ENCODE measurements at regions not wholly inside any gene's neighbourhood (a gene's known extent, or its start where the extent isn't known, plus 50 kb on each side); places are given as distances from the start of the nearest gene placed in this dataset.

DNA sequence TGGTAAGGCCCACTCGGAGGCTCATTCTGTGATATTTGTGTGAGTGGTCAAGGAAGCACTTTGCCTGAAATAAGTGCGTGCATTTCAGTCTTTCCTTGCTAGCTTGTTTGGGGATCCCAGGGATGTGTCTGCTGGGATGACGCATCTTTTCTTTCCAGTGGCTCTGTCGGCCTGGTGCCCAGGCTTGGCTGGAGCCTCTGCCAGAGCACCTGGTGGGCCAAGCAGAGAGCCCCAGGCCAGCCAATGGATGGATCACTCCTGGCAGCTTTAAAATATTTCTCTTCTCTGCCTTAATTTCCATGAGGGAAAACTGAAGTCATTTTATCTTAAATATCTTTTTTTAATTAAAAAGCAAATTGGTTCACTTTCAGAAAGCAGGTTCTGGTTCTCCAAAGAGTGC, 501.8 kb upstream of the HS6ST1 start:
- DNase-seq (ENCODE audit: low read depth in 1 of 2, low spot score in 1 of 2) = no peak

DNA sequence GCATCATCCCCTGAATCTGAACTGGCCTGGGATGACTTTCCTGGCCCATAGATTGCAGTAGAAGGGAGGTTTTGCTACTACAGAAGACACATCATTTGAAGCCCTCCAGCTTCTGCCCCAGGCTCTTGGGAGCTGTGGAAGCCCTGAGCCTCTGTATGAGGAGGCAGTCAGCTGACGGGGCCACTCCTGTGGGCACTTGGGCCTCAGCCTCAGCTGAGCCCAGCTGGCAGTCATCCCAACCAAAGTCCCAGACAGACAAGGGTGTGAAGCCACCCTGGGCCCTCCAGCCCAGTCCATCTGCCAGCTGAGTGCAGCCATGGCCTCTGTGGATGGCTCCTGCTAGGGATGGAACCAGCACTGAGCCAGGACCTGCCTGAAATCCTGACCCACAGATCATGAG, 502.3 kb upstream of the HS6ST1 start:
- DNase-seq (ENCODE audit: low read depth in 1 of 2, low spot score in 1 of 2) = no peak

DNA sequence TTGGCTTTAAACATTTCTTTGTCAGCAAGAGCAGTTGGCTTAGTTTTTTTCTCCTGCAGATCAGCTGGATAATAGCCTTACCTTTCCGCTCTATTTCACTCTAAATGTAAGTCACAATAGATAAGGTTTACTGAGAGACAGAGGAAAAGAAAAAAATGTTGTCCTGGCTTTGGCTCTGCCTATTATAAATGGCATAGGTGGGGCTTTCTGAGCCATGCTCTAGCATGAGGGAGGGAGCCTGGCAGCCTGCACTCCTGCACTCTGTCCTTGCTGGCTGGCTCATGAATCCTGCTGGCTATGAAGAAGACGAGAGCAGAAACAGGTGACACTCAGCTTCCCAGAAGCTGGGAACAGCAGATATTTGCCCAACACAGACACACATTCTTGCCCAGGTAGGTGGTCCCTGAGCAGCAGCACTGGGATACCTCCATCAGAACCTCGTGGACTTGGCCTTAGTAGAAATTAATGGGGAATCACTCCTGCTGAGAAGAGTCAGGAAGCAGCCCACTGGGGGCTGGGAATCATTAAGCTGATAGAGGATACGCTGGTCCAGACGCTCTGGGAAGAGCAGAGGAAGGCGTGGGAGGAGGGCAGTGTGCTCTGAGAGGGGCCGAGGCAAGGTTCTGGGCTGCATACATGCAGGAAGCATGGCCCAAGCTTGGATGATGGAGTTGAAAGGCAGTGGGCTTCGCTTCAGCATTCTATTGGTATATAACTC, 514.4 kb upstream of the HS6ST1 start:
- no peak for DNase-seq (ENCODE audit: low read depth in 1 of 2, low spot score in 1 of 2)

DNA sequence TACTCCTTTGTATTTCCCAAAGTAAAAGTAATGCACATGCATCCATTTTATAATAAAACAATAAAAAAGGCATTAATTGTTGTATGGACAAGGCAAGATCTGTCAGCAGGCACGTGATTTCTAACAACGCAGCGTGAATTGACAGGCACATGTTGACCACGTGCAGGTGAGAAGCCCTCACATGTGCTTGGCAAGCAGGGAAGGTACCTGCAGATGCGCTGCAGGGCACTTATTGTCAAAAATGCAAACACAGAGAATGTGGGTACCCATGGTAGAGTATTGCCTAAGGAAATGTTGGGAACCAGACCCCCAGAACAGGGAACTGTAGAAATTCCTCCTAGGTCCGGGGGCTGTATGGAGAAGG, 515.0 kb upstream of the HS6ST1 start:
- DNase-seq (ENCODE audit: low read depth in 1 of 2, low spot score in 1 of 2) = no peak

DNA sequence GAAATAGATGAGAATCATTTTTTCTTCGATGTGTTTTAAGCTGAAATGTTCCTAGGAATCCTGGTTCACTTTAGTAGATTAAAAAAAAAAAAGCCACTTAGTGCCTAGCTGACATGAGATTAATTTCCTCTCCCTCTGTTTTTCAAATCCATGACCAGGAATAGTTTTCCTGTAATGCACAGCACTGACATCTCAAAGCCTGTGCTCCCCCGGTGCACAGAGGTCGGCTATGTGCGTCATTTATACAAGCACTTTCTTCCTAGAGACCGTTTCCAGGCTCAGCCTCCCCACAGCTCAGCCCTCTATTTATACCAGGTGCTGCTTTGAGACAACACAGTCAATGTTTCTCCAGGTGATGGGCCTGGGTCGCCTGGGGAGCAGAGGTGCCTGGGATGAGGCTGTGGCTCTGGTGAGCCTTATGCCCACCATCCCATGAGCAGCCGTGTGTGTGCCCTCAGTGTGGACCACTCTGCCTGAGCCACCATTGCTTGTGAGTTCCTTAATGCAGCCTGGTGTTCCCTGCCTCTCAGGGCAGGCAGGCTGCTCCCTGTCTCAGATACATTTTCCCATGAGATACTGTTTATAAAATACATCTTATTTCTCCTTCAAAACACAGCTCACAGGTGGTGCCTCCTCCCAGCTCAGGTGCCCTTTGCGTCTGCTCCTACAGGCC, 515.7 kb upstream of the HS6ST1 start:
- DNase-seq (ENCODE audit: low read depth in 1 of 2, low spot score in 1 of 2) = no peak

DNA sequence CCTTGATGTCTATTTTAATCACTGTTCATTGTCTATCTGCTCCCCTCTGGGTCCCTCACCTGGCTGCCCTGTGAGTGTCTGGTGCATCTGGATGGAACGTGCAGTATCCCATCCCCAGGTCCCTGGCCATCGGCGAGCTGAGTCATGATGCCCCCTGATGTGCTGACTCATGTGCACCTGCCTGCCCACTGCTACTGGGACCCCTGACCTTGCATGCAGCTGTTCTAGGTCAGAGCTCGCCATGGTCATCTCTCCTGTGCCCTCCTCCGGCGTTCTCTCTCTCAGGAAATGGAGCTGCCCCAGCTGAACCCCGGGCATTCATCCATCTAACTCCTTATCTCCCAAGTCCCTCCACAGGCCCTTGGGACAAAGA, 516.2 kb upstream of the HS6ST1 start:
- no peak for DNase-seq (ENCODE audit: low read depth in 1 of 2, low spot score in 1 of 2)

- DNase-seq (ENCODE audit: low read depth in 1 of 2, low spot score in 1 of 2) = no peak
Measured at GRCh38 chr2:128835342-128835855, 516.7 kb upstream of the HS6ST1 start.

GRCh38 chr2:128835974-128836373, 517.3 kb upstream of the HS6ST1 start:
- no peak for DNase-seq (ENCODE audit: low read depth in 1 of 2, low spot score in 1 of 2)

- DNase-seq (ENCODE audit: low read depth in 1 of 2, low spot score in 1 of 2) = no peak
Measured at GRCh38 chr2:128836559-128837100, 518.0 kb upstream of the HS6ST1 start.

- no peak for DNase-seq (ENCODE audit: low read depth in 1 of 2, low spot score in 1 of 2)
Measured at GRCh38 chr2:128838244-128838643, 519.6 kb upstream of the HS6ST1 start.

DNA sequence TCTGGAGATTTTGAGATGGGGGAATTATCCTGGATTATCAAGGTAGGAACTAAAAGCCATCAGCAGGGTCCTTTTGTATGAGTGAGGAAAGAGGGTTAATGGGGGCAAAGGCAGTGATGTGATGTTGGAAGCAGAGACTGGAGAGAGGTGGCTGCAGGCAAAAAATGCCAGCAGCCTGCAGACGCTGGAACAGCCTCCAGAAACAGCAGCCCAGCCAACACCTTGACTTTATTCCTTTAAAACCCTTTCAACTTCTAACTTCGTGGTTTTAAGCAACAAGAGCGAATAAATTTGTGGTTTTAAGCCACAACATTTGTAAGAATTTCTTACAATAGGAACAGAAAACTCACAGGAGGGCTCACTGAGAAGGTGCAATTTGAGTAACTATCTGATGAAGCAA, 523.1 kb upstream of the HS6ST1 start:
- no peak for DNase-seq (ENCODE audit: low read depth in 1 of 2, low spot score in 1 of 2)

DNA sequence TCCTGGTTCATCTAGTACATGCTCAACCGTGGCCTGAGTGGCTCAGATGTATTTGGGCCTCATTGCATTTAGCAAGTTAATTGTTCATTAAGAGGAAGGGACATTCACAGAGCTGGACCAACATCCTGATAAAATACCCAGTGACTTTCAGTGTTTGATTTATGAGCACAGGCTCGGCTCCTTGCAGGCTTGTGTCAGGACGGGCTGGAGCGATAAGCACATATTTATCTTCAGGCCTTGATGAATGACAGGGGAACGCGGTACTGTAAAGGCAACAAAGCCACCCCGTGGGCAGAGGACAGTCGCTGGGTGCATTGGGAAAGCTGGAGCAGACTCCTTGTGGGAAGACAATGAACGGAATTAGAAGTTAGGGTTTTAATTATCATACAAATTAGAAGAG, 548.6 kb upstream of the HS6ST1 start:
- no peak for DNase-seq (ENCODE audit: low read depth in 1 of 2, low spot score in 1 of 2)

GRCh38 chr2:128867936-128868636, 549.4 kb upstream of the HS6ST1 start:
- DNase-seq (ENCODE audit: low read depth in 1 of 2, low spot score in 1 of 2) = no peak

DNA sequence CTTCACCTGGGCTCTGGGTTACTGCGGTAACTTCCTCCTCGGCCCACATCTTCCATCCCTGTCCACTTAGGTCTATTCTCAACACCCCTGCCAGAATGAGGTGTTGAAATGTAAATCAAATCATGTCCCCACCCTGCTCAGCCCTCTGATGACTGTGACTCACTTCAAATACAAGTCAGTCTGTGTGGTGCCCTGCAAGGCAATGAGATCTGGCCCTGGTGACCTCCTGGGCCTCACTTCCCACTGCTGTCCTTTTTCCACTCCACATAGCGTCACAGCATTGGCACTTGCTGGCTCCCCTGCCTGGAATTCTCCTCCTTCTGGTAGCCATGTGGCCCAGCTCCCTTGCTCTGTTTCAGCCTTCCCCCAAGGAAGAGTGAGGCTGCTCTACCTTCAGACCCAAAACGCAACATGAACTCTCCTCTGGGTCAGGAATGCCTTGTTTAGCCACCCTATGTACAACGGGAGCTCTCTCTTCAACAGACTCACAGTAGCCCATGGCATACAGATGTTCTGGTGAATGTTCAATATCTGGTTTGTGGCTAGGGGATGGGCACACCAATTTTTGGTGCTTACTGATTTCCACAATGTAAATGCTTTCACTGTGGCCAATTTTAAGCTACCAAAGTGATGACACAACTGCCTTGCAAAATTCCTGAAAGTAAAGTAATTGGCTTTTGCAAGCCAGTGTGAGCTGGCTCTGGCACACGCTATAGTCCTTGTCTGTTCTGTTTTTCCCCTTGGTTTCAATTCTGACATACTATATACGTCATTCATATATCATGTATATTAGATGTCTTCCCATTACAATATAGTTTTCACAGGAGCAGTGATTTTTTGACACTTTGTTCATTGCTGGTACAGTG, 550.3 kb upstream of the HS6ST1 start:
- no peak for DNase-seq (ENCODE audit: low read depth in 1 of 2, low spot score in 1 of 2)

DNA sequence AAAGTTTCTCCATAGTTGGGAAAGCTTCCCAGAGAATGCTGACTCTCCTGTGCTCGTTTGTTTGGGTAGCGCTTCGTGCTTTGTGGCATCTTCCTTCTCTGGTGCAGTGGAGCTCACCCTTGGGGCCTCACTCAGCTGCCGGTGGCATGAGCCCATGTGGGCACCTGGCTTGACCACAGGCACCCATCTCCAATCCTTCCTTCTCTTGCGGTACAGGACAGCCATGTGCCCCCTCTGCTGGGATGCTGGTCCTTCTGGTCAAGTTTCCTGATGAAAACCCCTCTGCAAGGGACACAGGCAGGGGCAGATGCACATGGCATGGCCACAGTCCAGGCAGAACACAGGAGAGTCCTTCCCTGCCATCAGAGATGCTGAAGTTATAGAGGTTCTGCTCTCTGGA, 555.9 kb upstream of the HS6ST1 start:
- DNase-seq (ENCODE audit: low read depth in 1 of 2, low spot score in 1 of 2) = no peak

- no peak for DNase-seq (ENCODE audit: low read depth in 1 of 2, low spot score in 1 of 2)
Measured at GRCh38 chr2:128876986-128877983, 558.6 kb upstream of the HS6ST1 start.

GRCh38 chr2:128879161-128879560, 560.5 kb upstream of the HS6ST1 start:
- DNase-seq (ENCODE audit: low read depth in 1 of 2, low spot score in 1 of 2) = no peak

- DNase-seq (ENCODE audit: low read depth in 1 of 2, low spot score in 1 of 2) = no peak
Measured at GRCh38 chr2:128894896-128895295, 576.2 kb upstream of the HS6ST1 start.

- no peak for DNase-seq (ENCODE audit: low read depth in 1 of 2, low spot score in 1 of 2)
Measured at GRCh38 chr2:128901572-128902391, 583.1 kb upstream of the HS6ST1 start.
